Hippocampal formation (tissue), 2 donors: ENCODE measurements at regions not wholly inside any gene's neighbourhood (a gene's known extent, or its start where the extent isn't known, plus 50 kb on each side); places are given as distances from the start of the nearest gene placed in this dataset.

ENCODE experiments used
- DNase-seq, 2 donors: peaks; one replicate each; lab custom pipeline; 2025; lab: John Stamatoyannopoulos, UW

GRCh38 chr5:117220730-117221129 lies 646.1 kb upstream of the SEMA6A start:
- no peak for DNase-seq

- no peak for DNase-seq
Observed at GRCh38 chr5:117218789-117219188, 644.2 kb upstream of the SEMA6A start.

GRCh38 chr5:117212866-117213265 lies 638.2 kb upstream of the SEMA6A start:
- DNase-seq, result no peak

GRCh38 chr5:117210796-117211195 lies 636.2 kb upstream of the SEMA6A start:
- DNase-seq, result no peak

DNA sequence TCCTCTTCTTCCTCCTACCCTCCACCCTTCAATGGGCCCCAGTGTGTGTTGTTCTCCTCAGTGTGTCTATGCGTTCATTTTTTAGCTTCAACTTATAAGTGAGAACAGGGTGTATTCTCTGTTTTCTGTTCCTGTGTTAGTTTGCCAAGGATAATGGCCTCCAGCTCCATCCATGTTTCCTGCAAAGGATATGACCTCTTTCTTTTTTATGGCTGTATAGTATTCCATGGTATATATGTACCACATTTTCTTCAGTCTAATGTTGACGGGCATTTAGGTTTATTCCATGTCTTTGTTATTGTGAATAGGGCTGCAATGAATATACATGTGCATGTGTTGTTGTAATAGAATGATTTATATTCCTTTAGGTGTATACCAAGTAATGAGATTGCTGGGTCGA lies 634.9 kb upstream of the SEMA6A start:
- DNase-seq, result no peak

GRCh38 chr5:117207088-117207668 lies 632.6 kb upstream of the SEMA6A start:
- no peak for DNase-seq

GRCh38 chr5:117205894-117206293 lies 631.3 kb upstream of the SEMA6A start:
- DNase-seq, result no peak

DNA sequence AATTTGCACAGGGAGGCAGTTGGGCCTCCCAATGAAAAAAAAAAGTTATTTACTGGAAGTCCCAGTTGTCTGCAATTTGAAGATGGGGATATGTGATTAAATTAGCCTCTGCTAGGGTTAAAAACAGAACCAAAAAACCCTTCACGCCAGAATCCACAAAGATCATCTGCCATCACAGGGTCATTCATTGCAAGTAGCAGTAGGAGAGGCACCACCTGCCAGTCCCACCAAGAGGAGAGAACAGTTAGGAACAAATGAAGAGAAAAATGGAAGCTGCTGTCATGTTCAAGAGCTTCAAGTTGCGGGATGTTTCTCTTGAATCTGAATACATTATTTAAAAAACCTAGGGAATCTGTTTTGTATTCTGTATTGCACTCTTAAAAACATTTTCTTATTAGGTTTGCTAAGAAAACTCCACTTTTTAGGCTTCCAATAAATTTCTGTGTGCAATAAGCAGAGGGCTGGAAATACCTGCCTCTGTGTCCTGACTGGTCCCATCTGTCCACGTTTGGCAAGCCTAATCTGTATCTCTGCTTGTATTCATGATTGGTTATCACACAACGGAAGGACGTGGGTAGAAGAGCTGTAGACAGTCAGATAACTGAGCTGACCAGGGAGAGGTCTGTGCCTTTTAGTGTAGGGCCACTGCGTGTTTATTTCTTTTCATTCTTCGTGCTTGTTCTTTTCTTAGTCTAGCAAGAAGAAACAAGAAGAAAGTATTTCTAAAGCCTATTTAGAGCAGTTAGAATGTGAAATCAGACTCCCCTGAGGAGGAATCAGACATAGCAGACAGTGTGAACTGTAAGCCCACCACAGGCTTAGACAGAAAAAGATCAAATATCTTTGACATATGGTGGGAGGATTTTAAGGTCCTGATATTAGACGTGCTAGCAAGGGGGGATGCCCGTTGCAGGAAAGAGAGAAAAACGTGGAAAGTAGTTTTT lies 630.6 kb upstream of the SEMA6A start:
- DNase-seq, result no peak

- DNase-seq, result no peak
Observed at GRCh38 chr5:117204404-117204803, 629.8 kb upstream of the SEMA6A start.

GRCh38 chr5:117203584-117203983 lies 629.0 kb upstream of the SEMA6A start:
- no peak for DNase-seq

DNA sequence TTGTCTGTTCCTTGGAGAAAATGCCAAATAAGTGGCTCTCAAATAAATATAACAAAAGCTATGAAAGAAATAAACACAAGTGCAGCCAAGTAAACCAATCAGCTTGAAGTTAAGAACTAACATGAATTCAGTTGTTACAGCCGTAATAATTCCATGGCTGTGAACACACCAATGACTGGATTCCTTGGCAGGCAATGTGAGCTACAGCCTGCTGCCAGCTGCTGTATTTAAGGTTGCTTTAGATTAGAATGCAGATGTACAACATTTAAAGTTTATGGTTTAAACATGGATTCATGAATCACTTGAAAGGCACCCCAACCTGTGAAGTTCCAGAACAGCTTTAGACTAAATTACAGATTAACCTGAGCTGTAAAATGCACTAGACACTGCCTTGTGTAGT lies 626.4 kb upstream of the SEMA6A start:
- DNase-seq, result no peak

- DNase-seq, result no peak
Observed at GRCh38 chr5:117195076-117195475, 620.5 kb upstream of the SEMA6A start.

- no peak for DNase-seq
Observed at GRCh38 chr5:117191251-117191650, 616.6 kb upstream of the SEMA6A start.

DNA sequence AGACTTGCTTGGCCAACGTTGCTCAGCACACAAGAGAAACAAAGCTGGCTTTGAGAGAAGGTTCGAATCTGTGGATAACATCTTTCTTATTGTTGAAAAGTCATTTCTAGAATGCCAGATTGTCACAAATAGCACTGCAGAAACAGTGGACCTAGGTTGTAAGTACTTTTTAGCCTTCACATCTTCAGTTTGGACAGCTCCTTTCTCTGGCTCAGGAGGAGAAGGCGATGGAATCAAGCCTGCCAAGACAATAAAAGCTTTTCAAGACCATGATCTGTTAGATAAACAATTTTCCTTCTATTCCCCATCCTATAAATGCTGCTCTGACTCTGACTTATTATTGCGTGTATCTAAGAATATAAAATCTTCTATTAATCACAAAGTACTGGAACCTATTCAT lies 615.2 kb upstream of the SEMA6A start:
- DNase-seq, result no peak

GRCh38 chr5:117188211-117188610 lies 613.6 kb upstream of the SEMA6A start:
- no peak for DNase-seq

GRCh38 chr5:117186751-117187150 lies 612.1 kb upstream of the SEMA6A start:
- no peak for DNase-seq

GRCh38 chr5:117183326-117183725 lies 608.7 kb upstream of the SEMA6A start:
- DNase-seq, result no peak

GRCh38 chr5:117182104-117182503 lies 607.5 kb upstream of the SEMA6A start:
- DNase-seq, result peak in 1 of 2 donors; percentile 82

GRCh38 chr5:117177302-117177701 lies 602.7 kb upstream of the SEMA6A start:
- DNase-seq, result no peak

DNA sequence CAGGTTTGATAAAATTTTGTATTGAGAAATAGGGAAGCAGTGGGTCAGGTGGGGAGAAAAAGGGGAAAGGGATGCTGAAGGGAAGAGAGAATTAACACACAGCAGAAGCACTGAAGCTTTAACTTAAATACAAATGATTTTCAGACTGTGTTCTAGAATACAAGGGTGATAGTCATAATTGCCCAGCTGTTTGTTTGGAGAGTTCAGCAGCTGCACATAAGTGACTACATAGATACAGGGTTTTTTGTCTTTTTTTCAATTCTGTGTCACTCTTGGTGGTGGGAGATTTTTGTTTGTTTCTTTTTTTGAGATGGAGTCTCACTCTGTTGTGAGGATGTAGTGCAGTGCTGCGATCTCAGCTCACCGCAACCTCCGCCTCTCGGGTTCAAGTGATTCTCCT lies 590.4 kb upstream of the SEMA6A start:
- peak in 1 of 2 donors; percentile 47 for DNase-seq

- no peak for DNase-seq
Observed at GRCh38 chr5:117161718-117162335, 587.2 kb upstream of the SEMA6A start.

GRCh38 chr5:117160391-117160790 lies 585.8 kb upstream of the SEMA6A start:
- DNase-seq, result no peak

DNA sequence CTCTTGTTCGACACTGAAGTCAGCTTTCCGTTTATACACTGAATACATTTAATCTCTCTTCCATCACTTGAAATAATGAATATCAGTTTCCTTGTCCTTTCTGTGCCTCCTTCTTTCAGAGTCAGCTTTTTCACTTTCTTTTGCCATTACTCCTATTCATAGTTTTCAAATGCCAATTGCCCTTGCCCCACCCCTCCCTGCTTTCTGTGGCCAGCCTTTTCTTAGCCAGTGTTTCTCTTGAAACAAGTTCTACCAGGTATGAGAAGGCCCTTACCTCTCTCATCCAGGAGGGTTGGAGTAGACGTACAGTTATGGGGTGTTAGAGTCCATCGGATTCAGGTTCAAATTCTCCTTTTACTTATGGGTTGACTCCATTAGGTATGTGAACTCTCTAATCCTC lies 574.7 kb upstream of the SEMA6A start:
- no peak for DNase-seq
